Duodenal mucosa (tissue), 2 donors: ENCODE measurements at regions not wholly inside any gene's neighbourhood (a gene's known extent, or its start where the extent isn't known, plus 50 kb on each side); places are given as distances from the start of the nearest gene placed in this dataset.
"Not testable (repeated sequence)": the region's sequence is repeated elsewhere in the genome, so short reads cannot be mapped to it uniquely, and the experiment has no call there.

Experiments
- H3K27ac ChIP-seq: one replicate; pipeline ENCODE4 v1.7.0; 2013; ENCODE audit warnings: low read depth, low read length
- H3K27me3 ChIP-seq, 2 donors: one replicate each; pipeline ENCODE4 v1.7.0; 2013; ENCODE audit warnings: low read length in 2 of 2, control low read depth in 1 of 2; ENCODE audit not compliant: insufficient read depth in 2 of 2, control insufficient read depth in 1 of 2
- H3K36me3 ChIP-seq, 2 donors: one replicate each; pipeline ENCODE4 v1.7.0; 2013; ENCODE audit warnings: low read length in 2 of 2, control low read depth in 1 of 2; ENCODE audit not compliant: insufficient read depth in 2 of 2, control insufficient read depth in 1 of 2
- H3K4me1 ChIP-seq, 2 donors: one replicate each; pipeline ENCODE4 v1.7.0; 2013; ENCODE audit warnings: low read length in 2 of 2, control low read depth in 1 of 2; ENCODE audit not compliant: insufficient read depth in 2 of 2, control insufficient read depth in 1 of 2
- H3K4me3 ChIP-seq, 2 donors: one replicate each; pipeline ENCODE4 v1.7.0; 2013; ENCODE audit warnings: low read length in 2 of 2, low read depth in 1 of 2
- H3K9ac ChIP-seq, 2 donors: one replicate each; pipeline ENCODE4 v1.7.0; 2013; ENCODE audit warnings: low read length in 2 of 2, low read depth in 1 of 2
- H3K9me3 ChIP-seq, 2 donors: one replicate each; pipeline ENCODE4 v1.7.0; 2013; ENCODE audit warnings: low read length in 2 of 2, control low read depth in 1 of 2; ENCODE audit not compliant: control insufficient read depth in 1 of 2

DNA sequence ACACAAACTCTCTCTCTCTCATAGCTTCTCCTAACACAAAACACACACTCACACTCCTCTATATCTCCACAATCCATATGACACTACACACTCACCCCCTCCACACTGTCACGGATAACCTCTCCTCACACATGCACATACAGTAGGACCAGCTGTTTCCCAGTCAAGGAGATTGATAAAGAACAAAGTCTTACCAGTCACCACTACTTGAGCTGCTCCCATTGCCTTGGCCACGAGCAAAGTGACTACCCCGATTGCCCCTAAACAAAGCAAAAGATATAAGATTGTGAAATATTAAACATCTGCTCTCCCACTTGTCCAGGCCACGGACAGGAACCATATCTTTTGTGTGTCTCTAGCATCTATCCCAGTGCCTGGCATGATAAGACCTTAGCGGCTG lies 95.8 kb downstream of the TRIM69 start:
- H3K9me3 ChIP-seq, H3K27me3 ChIP-seq, H3K4me1 ChIP-seq, H3K4me3 ChIP-seq, H3K9ac ChIP-seq, H3K36me3 ChIP-seq, H3K27ac ChIP-seq: not testable (repeated sequence)

DNA sequence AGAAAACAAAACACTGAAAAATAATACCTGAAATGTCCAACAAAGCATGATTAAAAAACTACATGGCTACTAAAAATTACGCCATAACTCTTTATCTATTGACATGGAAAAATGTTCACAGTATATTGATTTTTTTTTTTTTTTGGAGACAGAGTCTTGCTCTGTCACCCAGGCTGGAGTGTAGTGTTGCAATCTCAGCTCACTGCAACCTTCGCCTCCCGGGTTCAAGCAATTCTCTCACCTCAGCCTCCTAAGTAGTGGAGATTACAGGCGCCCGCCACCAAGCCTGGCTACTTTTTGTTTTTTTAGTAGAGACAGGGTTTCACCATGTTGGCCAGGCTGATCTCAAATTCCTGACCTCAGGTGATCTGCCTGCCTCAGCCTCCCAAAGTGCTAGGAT lies 96.8 kb downstream of the TRIM69 start:
- H3K4me3 ChIP-seq, H3K9ac ChIP-seq, H3K27me3 ChIP-seq, H3K36me3 ChIP-seq, H3K4me1 ChIP-seq, H3K9me3 ChIP-seq, H3K27ac ChIP-seq: not testable (repeated sequence)

DNA sequence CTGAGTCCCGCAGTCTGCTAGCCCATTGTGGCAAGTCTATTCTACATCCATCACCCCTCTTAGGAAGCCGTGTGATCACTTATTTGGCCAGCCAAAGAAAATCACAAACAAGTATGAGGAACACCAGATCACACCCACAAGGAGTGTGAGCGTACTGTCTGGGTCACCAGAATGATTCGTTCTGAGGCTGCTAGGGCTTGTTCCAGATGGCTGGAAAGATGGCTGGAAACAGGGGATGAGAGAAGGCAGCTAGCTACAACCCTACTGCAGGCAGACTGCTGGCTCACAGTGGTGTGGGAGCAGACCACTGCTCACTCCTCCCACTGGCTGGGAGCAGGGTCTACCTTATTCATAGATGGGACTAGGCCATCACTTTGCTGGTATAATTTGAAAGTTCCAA lies 97.4 kb downstream of the TRIM69 start:
- H3K27me3 ChIP-seq, H3K4me1 ChIP-seq, H3K9me3 ChIP-seq, H3K4me3 ChIP-seq, H3K27ac ChIP-seq, H3K36me3 ChIP-seq, H3K9ac ChIP-seq: not testable (repeated sequence)

GRCh38 chr15:44835082-44835481 lies 98.8 kb downstream of the TRIM69 start:
- H3K36me3 ChIP-seq, H3K9me3 ChIP-seq, H3K4me3 ChIP-seq, H3K27me3 ChIP-seq, H3K4me1 ChIP-seq, H3K9ac ChIP-seq, H3K27ac ChIP-seq: not testable (repeated sequence)

DNA sequence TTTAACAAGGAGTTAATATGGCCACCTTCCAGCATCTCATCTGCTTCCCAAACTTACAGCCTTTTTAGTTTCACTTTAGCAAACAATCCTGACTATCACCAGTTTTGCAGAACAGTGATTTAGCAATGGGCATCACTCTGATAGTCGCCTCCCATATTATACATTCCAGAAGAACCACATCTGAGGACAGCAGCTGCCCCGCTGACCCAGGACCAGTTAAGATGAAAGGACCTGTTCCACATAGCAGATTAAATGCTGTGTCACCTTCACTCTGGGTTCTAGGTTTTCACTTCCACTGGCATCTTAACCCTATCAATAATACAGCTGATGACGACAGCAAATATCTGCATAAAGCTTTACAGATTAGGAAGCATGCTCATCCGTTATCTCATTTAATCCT lies 99.8 kb downstream of the TRIM69 start:
- H3K27ac ChIP-seq = no peak overlapping the region
- H3K9ac ChIP-seq = no peak overlapping the region
- H3K9me3 ChIP-seq = no peaks in the 10 kb centered on the region
- no peaks in the 10 kb centered on the region for H3K4me1 ChIP-seq
- no peaks in the 10 kb centered on the region for H3K27me3 ChIP-seq
- no peak overlapping the region for H3K4me3 ChIP-seq
- no peaks in the 10 kb centered on the region for H3K36me3 ChIP-seq

GRCh38 chr15:44838929-44839328 lies 102.6 kb downstream of the TRIM69 start:
- not testable (repeated sequence) for H3K9ac ChIP-seq, H3K4me1 ChIP-seq, H3K36me3 ChIP-seq, H3K27ac ChIP-seq, H3K4me3 ChIP-seq, H3K27me3 ChIP-seq, H3K9me3 ChIP-seq

- not testable (repeated sequence) for H3K36me3 ChIP-seq, H3K9me3 ChIP-seq, H3K4me3 ChIP-seq, H3K27ac ChIP-seq, H3K4me1 ChIP-seq, H3K27me3 ChIP-seq, H3K9ac ChIP-seq
Observed at GRCh38 chr15:44841762-44842161, 105.4 kb downstream of the TRIM69 start.

DNA sequence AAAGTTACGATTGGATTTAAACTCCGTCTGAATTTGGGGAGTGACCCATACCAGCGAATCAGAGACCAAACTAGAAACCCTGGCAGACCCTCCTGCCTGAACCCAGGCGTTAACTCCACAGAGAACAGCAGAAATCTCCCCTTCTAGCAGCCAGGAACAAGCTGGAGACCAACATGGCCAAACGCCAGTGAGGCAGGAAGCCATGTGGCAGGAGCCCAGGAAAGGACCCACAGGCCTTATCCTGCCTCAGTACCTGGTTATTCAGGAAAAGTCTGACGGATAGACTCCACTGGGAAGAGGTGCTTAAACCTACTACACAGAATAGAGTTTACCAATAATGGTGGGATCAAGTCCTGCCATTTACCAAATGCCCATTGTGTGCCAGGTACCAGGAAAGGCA lies 106.6 kb downstream of the TRIM69 start:
- H3K27me3 ChIP-seq, H3K4me3 ChIP-seq, H3K4me1 ChIP-seq, H3K36me3 ChIP-seq, H3K9me3 ChIP-seq, H3K9ac ChIP-seq, H3K27ac ChIP-seq: not testable (repeated sequence)

DNA sequence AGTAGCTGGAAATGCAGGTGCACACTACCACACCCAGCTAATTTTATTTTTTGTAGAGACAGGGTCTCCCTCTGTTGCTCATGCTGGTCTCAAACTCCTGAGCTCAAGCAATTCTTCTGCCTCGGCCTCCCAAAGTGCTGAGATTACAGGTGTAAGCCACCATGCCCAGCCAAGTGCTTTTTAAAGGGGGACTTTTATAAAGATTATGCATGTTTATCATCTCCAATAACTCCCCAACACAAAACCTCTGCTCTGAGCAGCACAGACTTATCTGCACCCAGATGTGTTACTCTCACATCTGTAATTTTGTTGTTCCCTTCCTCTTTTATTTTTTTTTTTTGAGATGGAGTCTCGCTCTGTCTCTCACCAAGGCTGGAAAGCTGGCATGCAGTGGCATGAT lies 108.6 kb downstream of the TRIM69 start:
- not testable (repeated sequence) for H3K4me3 ChIP-seq, H3K36me3 ChIP-seq, H3K27ac ChIP-seq, H3K9me3 ChIP-seq, H3K4me1 ChIP-seq, H3K9ac ChIP-seq, H3K27me3 ChIP-seq

GRCh38 chr15:44846156-44846555 lies 109.8 kb downstream of the TRIM69 start:
- not testable (repeated sequence) for H3K9me3 ChIP-seq, H3K36me3 ChIP-seq, H3K27me3 ChIP-seq, H3K9ac ChIP-seq, H3K27ac ChIP-seq, H3K4me3 ChIP-seq, H3K4me1 ChIP-seq

DNA sequence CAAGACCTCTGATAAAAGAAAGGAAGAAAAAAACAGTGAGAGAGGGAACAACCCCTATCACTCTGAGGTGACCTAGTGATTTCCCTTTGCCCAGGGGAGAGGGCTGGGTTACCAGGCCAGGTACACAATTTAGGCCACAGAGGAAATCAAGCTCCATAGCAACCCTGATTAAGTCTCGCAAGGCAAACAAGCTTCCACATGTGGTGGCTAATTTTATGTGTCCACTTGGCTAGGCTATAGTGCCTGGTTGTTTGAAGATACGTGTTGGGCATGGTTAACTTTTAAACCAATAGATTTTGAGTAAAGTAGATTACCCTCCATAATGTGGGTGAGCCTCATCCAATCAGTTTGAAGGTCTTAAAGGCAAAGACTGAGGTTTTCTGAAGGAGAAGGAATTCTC lies 108.9 kb upstream of the TERB2 start:
- H3K27me3 ChIP-seq, H3K9ac ChIP-seq, H3K4me3 ChIP-seq, H3K9me3 ChIP-seq, H3K4me1 ChIP-seq, H3K27ac ChIP-seq, H3K36me3 ChIP-seq: not testable (repeated sequence)
